ENCODE measurements at regions not wholly inside any gene's neighbourhood (a gene's known extent, or its start where the extent isn't known, plus 50 kb on each side); places are given as distances from the start of the nearest gene placed in this dataset.

DNA sequence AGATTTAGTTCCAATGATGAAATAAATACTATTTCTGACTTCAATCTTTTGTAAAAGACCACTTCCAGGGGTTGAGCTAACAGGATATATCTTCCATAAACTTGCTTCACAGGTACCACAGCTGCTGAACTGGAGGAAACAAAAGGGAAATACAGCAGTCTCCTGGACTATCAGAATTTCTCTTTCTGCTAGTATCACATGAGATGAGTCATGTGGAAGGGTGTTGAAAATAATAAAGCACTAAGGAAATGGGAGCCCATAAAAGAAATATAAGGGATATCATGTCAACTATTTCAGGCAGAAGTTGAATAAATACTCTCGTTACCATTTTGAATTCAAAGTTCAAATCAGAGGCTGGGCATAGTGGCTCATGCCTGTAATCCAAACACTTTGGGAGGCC, 250.3 kb upstream of the NFE2L3 start:
- no peaks in the 10 kb centered on the region for H3K4me1 Mint-ChIP-seq (ENCODE audit: unreplicated experiment)
- TF ChIP-seq, protein P1, sequence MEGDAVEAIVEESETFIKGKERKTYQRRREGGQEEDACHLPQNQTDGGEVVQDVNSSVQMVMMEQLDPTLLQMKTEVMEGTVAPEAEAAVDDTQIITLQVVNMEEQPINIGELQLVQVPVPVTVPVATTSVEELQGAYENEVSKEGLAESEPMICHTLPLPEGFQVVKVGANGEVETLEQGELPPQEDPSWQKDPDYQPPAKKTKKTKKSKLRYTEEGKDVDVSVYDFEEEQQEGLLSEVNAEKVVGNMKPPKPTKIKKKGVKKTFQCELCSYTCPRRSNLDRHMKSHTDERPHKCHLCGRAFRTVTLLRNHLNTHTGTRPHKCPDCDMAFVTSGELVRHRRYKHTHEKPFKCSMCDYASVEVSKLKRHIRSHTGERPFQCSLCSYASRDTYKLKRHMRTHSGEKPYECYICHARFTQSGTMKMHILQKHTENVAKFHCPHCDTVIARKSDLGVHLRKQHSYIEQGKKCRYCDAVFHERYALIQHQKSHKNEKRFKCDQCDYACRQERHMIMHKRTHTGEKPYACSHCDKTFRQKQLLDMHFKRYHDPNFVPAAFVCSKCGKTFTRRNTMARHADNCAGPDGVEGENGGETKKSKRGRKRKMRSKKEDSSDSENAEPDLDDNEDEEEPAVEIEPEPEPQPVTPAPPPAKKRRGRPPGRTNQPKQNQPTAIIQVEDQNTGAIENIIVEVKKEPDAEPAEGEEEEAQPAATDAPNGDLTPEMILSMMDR (IDR thresholded peaks at IDR 0.05) = no peak

DNA sequence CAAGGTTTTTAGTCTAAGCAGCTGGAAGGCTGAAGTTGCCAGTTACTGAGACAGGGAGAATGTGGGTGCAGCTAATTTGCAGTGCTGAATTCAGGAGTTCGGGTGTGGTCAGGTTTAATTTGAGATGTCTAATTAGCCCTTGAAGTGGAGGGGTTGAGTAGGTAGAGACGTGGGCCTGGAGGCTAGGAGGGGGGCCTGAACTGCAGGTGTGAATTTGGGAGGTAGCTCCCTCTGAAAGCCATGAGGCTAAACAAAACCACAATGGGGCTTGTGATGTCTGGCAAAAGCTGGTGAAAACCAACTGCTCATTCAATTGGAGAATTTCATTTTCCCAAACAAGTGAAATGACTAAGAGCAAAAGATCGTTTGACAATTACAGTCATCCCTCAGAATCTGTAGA, 246.0 kb upstream of the NFE2L3 start:
- H3K36me3 Mint-ChIP-seq (ENCODE audit: unreplicated experiment) = no peaks in the 10 kb centered on the region
- H3K4me1 Mint-ChIP-seq (ENCODE audit: unreplicated experiment) = no peaks in the 10 kb centered on the region
- H3K27me3 Mint-ChIP-seq (ENCODE audit: unreplicated experiment) = peaks cover 22% of the 10 kb centered on the region
- DNase-seq (ENCODE audit: extremely low spot score, unreplicated experiment) = no peak
- no peak overlapping the region for H3K4me3 Mint-ChIP-seq (ENCODE audit: unreplicated experiment)
- H3K9me3 Mint-ChIP-seq (ENCODE audit: unreplicated experiment) = no peaks in the 10 kb centered on the region
- no peak overlapping the region for H3K27ac Mint-ChIP-seq (ENCODE audit: unreplicated experiment)
- TF ChIP-seq, protein P1 (IDR thresholded peaks at IDR 0.05) = no peak

More for the DNA sequence above, 250.3 kb upstream of the NFE2L3 start:
- H3K36me3 Mint-ChIP-seq (ENCODE audit: unreplicated experiment) = no peaks in the 10 kb centered on the region
- peaks cover 45% of the 10 kb centered on the region for H3K27me3 Mint-ChIP-seq (ENCODE audit: unreplicated experiment)
- no peaks in the 10 kb centered on the region for H3K9me3 Mint-ChIP-seq (ENCODE audit: unreplicated experiment)
- no peak overlapping the region for H3K27ac Mint-ChIP-seq (ENCODE audit: unreplicated experiment)
- no peak overlapping the region for H3K4me3 Mint-ChIP-seq (ENCODE audit: unreplicated experiment)
- DNase-seq (ENCODE audit: extremely low spot score, unreplicated experiment) = no peak

DNA sequence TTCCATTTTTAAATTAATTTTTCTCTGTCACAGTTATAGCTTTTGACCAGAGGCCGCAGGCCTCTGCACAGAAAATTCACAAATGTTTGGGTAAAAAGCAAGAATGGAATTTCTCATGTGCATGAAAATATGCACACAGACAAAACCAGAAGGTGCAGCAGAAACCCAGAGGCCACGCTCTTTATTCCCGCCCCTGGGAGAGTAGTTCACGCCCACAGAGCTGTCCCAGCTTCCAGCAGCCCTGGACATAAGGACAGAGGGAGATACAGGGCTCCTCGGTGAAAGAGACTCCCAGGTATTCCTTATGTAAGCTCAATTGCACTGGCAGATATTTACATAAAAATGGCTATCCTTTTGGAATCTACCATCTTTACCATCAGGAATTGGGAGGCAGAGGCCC, 245.2 kb upstream of the NFE2L3 start:
- Mint-ChIP-seq H3K9me3 (ENCODE audit: unreplicated experiment) (no peaks in the 10 kb centered on the region), H3K4me3 (ENCODE audit: unreplicated experiment) (no peak overlapping the region), H3K4me1 (ENCODE audit: unreplicated experiment) (no peaks in the 10 kb centered on the region), H3K27ac (ENCODE audit: unreplicated experiment) (no peak overlapping the region), H3K27me3 (ENCODE audit: unreplicated experiment) (peaks cover 15% of the 10 kb centered on the region), H3K36me3 (ENCODE audit: unreplicated experiment) (no peaks in the 10 kb centered on the region)
- DNase-seq (ENCODE audit: extremely low spot score, unreplicated experiment) = no peak
- TF ChIP-seq, protein P1 (IDR thresholded peaks at IDR 0.05) = no peak

DNA sequence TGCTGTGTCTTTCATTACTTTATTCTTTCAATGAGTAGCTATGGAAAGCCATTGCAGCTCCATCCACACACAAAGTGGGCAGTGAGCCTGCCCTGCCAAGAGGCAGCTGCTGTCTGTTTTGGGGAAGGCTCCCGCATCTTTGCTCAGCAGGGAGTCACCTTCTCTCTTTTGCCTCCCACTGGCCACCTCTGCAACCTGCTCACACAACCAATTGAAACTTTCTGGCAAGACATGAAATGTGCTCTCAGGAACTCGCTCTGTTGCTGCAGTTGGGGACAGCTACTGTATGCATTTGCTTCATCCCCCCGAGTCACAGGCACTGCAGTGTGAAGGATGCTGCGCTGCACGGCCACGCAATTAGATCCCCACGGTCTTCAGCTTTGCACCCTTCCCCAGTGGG, 244.8 kb upstream of the NFE2L3 start:
- TF ChIP-seq, protein P1 (IDR thresholded peaks at IDR 0.05) = no peak
- Mint-ChIP-seq H3K4me1 (ENCODE audit: unreplicated experiment) (no peaks in the 10 kb centered on the region), H3K27ac (ENCODE audit: unreplicated experiment) (no peak overlapping the region), H3K9me3 (ENCODE audit: unreplicated experiment) (no peaks in the 10 kb centered on the region), H3K27me3 (ENCODE audit: unreplicated experiment) (peaks cover 14% of the 10 kb centered on the region), H3K36me3 (ENCODE audit: unreplicated experiment) (no peaks in the 10 kb centered on the region), H3K4me3 (ENCODE audit: unreplicated experiment) (no peak overlapping the region)
- DNase-seq (ENCODE audit: extremely low spot score, unreplicated experiment) = no peak

DNA sequence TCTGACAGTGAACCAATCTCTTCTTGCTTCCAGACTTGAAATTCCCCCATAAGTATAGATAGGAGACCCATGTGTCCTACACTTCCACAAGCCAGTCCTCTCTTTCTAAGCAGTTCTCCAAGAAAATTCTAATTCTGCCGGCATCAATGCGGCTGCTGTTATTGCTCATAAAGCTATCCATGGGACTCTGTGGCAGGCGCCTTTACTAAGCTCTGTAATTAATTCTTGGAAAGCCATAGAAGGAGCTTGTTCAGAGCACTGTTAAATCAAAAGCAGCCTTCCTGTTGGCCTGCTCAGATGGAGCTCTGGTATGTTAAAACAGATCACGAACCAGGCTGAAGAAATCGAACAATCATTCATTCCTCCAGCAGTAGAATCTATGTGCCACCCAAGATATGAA, 244.3 kb upstream of the NFE2L3 start:
- DNase-seq (ENCODE audit: extremely low spot score, unreplicated experiment) = no peak
- H3K9me3 Mint-ChIP-seq (ENCODE audit: unreplicated experiment) = no peaks in the 10 kb centered on the region
- no peaks in the 10 kb centered on the region for H3K4me1 Mint-ChIP-seq (ENCODE audit: unreplicated experiment)
- H3K4me3 Mint-ChIP-seq (ENCODE audit: unreplicated experiment) = no peak overlapping the region
- H3K27ac Mint-ChIP-seq (ENCODE audit: unreplicated experiment) = no peak overlapping the region
- peaks cover 14% of the 10 kb centered on the region for H3K27me3 Mint-ChIP-seq (ENCODE audit: unreplicated experiment)
- TF ChIP-seq, protein P1 (IDR thresholded peaks at IDR 0.05) = no peak
- no peaks in the 10 kb centered on the region for H3K36me3 Mint-ChIP-seq (ENCODE audit: unreplicated experiment)
